H1 (cell line): ENCODE measurements at regions not wholly inside any gene's neighbourhood (a gene's known extent, or its start where the extent isn't known, plus 50 kb on each side); places are given as distances from the start of the nearest gene placed in this dataset.

Experiments
- CTCF ChIA-PET: fragments of 300-600 bp; sonication (Branson Sonifier 250); formaldehyde crosslinking; loops from one replicate; lab custom pipeline; 2021; ENCODE audit not compliant: partially characterized antibody; lab: Charles Lee
- POLR2A ChIA-PET: fragments of 300-600 bp; sonication (Branson Sonifier 250); formaldehyde crosslinking; loops from one replicate; lab custom pipeline; 2021; ENCODE audit warnings: inconsistent platforms; ENCODE audit not compliant: partially characterized antibody; lab: Charles Lee
- DNase-seq, 2 experiments: peaks; one replicate each; pipeline versions ENCODE4 v3.0.0 to v3.0.0-alpha.2; 2010 to 2022; ENCODE audit warnings: low spot score in 2 of 2, low read depth in 1 of 2, mixed read lengths in 1 of 2
- FAIRE-seq: peaks from 2 replicates; lab custom pipeline; 2011; peaks lifted over from hg19 to GRCh38; lab: Jason Lieb, UNC
- H2AFZ ChIP-seq: 2 replicates; pipeline ENCODE4 v1.8.1; 2012; ENCODE audit warnings: low read length, inconsistent platforms
- H2AK5ac ChIP-seq: 2 replicates; pipeline ENCODE4 v1.6.1; 2013; ENCODE audit warnings: low read depth, low read length
- H2BK120ac ChIP-seq: replicated peaks from 2 replicates; pipeline ENCODE3; 2013; ENCODE audit warnings: low read depth, low read length, inconsistent platforms
- H2BK12ac ChIP-seq: 2 replicates; pipeline ENCODE4 v1.6.1; 2013; ENCODE audit warnings: low read depth, low read length
- H2BK15ac ChIP-seq: 2 replicates; pipeline ENCODE4 v1.6.1; 2013; ENCODE audit warnings: low read length
- H2BK20ac ChIP-seq: 2 replicates; pipeline ENCODE4 v1.6.1; 2013; ENCODE audit warnings: low read length
- H2BK5ac ChIP-seq: 2 replicates; pipeline ENCODE4 v1.6.1; 2013; ENCODE audit warnings: low read depth, low read length
- H3K14ac ChIP-seq: 2 replicates; pipeline ENCODE4 v1.6.1; 2013; ENCODE audit warnings: inconsistent platforms; ENCODE audit not compliant: insufficient read length
- H3K18ac ChIP-seq: 2 replicates; pipeline ENCODE4 v1.6.1; 2013; ENCODE audit warnings: low read length; ENCODE audit errors: extremely low read depth
- H3K23ac ChIP-seq: 2 replicates; pipeline ENCODE4 v1.6.1; 2013; ENCODE audit warnings: inconsistent platforms; ENCODE audit not compliant: insufficient read length
- H3K23me2 ChIP-seq: 2 replicates; pipeline ENCODE4 v1.6.1; 2013; ENCODE audit warnings: low read depth, low read length
- H3K27ac ChIP-seq: 2 replicates; pipeline ENCODE4 v1.6.1; 2011; ENCODE audit warnings: low read depth, low read length, inconsistent platforms
- H3K27me3 ChIP-seq, 4 experiments: replicated peaks in 1 of 4; 1 replicate in 1 of 4; 2 replicates in 3 of 4; pipeline versions ENCODE4 v1.6.1 to v1.8.1; 2011 to 2013; ENCODE audit warnings: low read length in 3 of 4, mild to moderate bottlenecking in 3 of 4, inconsistent platforms in 2 of 4, mixed read lengths in 2 of 4, moderate library complexity in 1 of 4; ENCODE audit not compliant: control insufficient read depth in 3 of 4, insufficient read depth in 3 of 4; ENCODE audit errors: extremely low read depth in 1 of 4
- H3K36me3 ChIP-seq, 4 experiments: 2 replicates each; pipeline versions ENCODE4 v1.6.1 to v1.8.1; 2011 to 2013; ENCODE audit warnings: mild to moderate bottlenecking in 4 of 4, low read length in 3 of 4, moderate library complexity in 2 of 4, control low read depth in 1 of 4, inconsistent platforms in 1 of 4; ENCODE audit not compliant: insufficient read depth in 4 of 4, control insufficient read depth in 2 of 4
- H3K4ac ChIP-seq: replicated peaks from 2 replicates; pipeline ENCODE3; 2013; ENCODE audit warnings: low read length, low read depth, mixed read lengths, inconsistent platforms; ENCODE audit not compliant: insufficient read length
- H3K4me1 ChIP-seq, 4 experiments: replicated peaks in 1 of 4; 1 replicate in 1 of 4; 2 replicates in 3 of 4; pipeline versions ENCODE4 v1.6.1 to v1.8.1; 2011 to 2013; ENCODE audit warnings: low read length in 3 of 4, inconsistent platforms in 2 of 4, mixed read lengths in 1 of 4; ENCODE audit not compliant: insufficient read depth in 4 of 4, control insufficient read depth in 3 of 4
- H3K4me2 ChIP-seq, 2 experiments: 2 replicates each; pipeline versions ENCODE4 v1.6.1 to v1.8.1; 2011 to 2013; ENCODE audit warnings: low read depth in 2 of 2, low read length in 2 of 2, control low read depth in 1 of 2, inconsistent platforms in 1 of 2, mild to moderate bottlenecking in 1 of 2; ENCODE audit not compliant: insufficient read depth in 1 of 2
- H3K4me3 ChIP-seq, 4 experiments: fragments of 200-600, 300-600 bp in 1 of 4; sonication (generic), shearing (Covaris generic), sonication (Bioruptor Twin) in 1 of 4; 2 replicates each; pipeline versions ENCODE4 v1.5.1 to v1.8.1; 2011 to 2016; ENCODE audit warnings: low read length in 4 of 4, low read depth in 3 of 4, control low read depth in 2 of 4, inconsistent platforms in 2 of 4, mild to moderate bottlenecking in 2 of 4, mixed read lengths in 1 of 4, moderate library complexity in 1 of 4; ENCODE audit not compliant: insufficient read depth in 2 of 4; ENCODE audit errors: extremely low read depth in 1 of 4
- H3K56ac ChIP-seq: replicated peaks from 2 replicates; pipeline ENCODE3; 2013; ENCODE audit warnings: low read depth, mild to moderate bottlenecking, mixed read lengths, low read length, inconsistent platforms; ENCODE audit not compliant: insufficient read length
- H3K79me1 ChIP-seq: 2 replicates; pipeline ENCODE4 v1.6.1; 2013; ENCODE audit warnings: low read depth, low read length, control low read depth
- H3K79me2 ChIP-seq, 2 experiments: 2 replicates each; pipeline versions ENCODE4 v1.6.1 to v1.8.1; 2012 to 2013; ENCODE audit warnings: low read length in 2 of 2, mild to moderate bottlenecking in 2 of 2, inconsistent platforms in 1 of 2; ENCODE audit not compliant: insufficient read depth in 2 of 2, control insufficient read depth in 1 of 2
- H3K9ac ChIP-seq, 4 experiments: replicated peaks in 1 of 4; 1 replicate in 1 of 4; 2 replicates in 3 of 4; pipeline versions ENCODE4 v1.6.1 to v1.8.1; 2011 to 2013; ENCODE audit warnings: low read depth in 3 of 4, low read length in 3 of 4, control low read depth in 2 of 4, mild to moderate bottlenecking in 2 of 4, moderate library complexity in 2 of 4, inconsistent platforms in 1 of 4; ENCODE audit errors: extremely low read depth in 1 of 4
- H3K9me3 ChIP-seq, 2 experiments: 2 replicates each; pipeline versions ENCODE4 v1.6.1 to v1.8.1; 2012 to 2013; ENCODE audit warnings: mild to moderate bottlenecking in 2 of 2, moderate library complexity in 2 of 2, control low read depth in 1 of 2, inconsistent platforms in 1 of 2, low read depth in 1 of 2, low read length in 1 of 2, mixed read lengths in 1 of 2; ENCODE audit not compliant: insufficient read depth in 2 of 2
- H4K20me1 ChIP-seq, 2 experiments: replicated peaks in 1 of 2; 2 replicates each; pipeline versions ENCODE3 to v1.8.1; 2011 to 2013; ENCODE audit warnings: inconsistent platforms in 2 of 2, low read length in 2 of 2, mild to moderate bottlenecking in 1 of 2; ENCODE audit not compliant: insufficient read depth in 2 of 2, control insufficient read depth in 1 of 2
- H4K5ac ChIP-seq: 2 replicates; pipeline ENCODE4 v1.6.1; 2013; ENCODE audit warnings: low read length, low read depth, mixed read lengths, inconsistent platforms; ENCODE audit not compliant: insufficient read length
- H4K8ac ChIP-seq: 2 replicates; pipeline ENCODE4 v1.8.0; 2013; ENCODE audit warnings: mild to moderate bottlenecking, moderate library complexity, low read length, inconsistent platforms; ENCODE audit not compliant: insufficient read depth; ENCODE audit errors: extremely low read depth
- H4K91ac ChIP-seq: replicated peaks from 2 replicates; pipeline ENCODE3; 2013; ENCODE audit warnings: low read length, mixed read lengths, inconsistent platforms; ENCODE audit not compliant: insufficient read length
- NANOG ChIP-seq: IDR thresholded peaks from 2 replicates; pipeline ENCODE4 v1.6.1; 2011; ENCODE audit warnings: low read length, low read depth, mild to moderate bottlenecking, inconsistent platforms; ENCODE audit not compliant: insufficient read depth, poor library complexity, severe bottlenecking
- RXRA ChIP-seq: IDR thresholded peaks from 2 replicates; pipeline ENCODE4 v1.6.1; 2011; ENCODE audit warnings: low read depth, mild to moderate bottlenecking, low read length, moderate library complexity; ENCODE audit not compliant: insufficient read depth
- SIRT6 ChIP-seq: IDR thresholded peaks from one replicate; pipeline ENCODE4 v1.7.1; 2012; ENCODE audit warnings: low read length, inconsistent platforms
- SP1 ChIP-seq: IDR thresholded peaks from 2 replicates; pipeline ENCODE4 v1.6.1; 2011; ENCODE audit warnings: low read depth, low read length
- TBP ChIP-seq: IDR thresholded peaks from 2 replicates; pipeline ENCODE4 v1.6.1; 2011; ENCODE audit warnings: low read depth, low read length, improper control_type of control experiment
- WGBS, 2 experiments: shearing (Covaris generic) in 1 of 2; methylation state at CpG; one replicate each; pipeline versions ENCODE4 v1.1.6 to v1.1.7; 2013 to 2015; ENCODE audit warnings: low lambda C conversion rate in 2 of 2, mixed read lengths in 2 of 2, inconsistent platforms in 1 of 2, low coverage in 1 of 2, missing lambda C conversion rate in 1 of 2; ENCODE audit not compliant: insufficient replicate concordance in 2 of 2, insufficient coverage in 1 of 2, insufficient read length in 1 of 2; ENCODE audit errors: extremely low coverage in 1 of 2, missing lambda C conversion rate in 1 of 2; 5-methylcytosine and 5-hydroxymethylcytosine counted together
- TF ChIP-seq, protein P1 (sequence below): IDR thresholded peaks from 2 replicates; pipeline ENCODE4 v1.6.1; 2012; ENCODE audit warnings: inconsistent platforms

DNA sequence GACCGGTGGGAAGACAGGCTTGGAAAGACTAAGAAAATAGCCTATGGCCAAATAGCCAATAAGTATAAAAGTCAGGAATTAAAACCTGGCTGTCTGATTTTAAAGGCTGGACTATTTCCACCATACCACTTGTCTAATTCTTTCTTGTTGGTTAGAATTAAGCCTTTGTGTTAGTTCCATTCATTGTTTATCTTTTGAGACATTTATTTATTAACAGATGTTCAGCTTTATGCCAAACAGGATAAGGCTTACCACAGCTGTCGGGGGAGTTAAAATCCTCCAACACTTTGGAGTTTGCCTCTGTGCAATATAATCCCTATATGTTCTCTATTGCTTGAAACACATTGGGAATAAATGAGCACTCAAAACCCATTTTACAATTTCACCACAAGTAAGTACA is 208.3 kb downstream of the TMEM200A start:
- no peaks in the 10 kb centered on the region for H4K20me1 ChIP-seq
- no peak overlapping the region for H4K8ac ChIP-seq
- no peak overlapping the region for H2BK15ac ChIP-seq
- WGBS, 2 experiments = 92% methylated on average over 2 of the region's 2 CpGs; no CpG with 5 or more reads in 1 of the 2 experiments
- no peak for DNase-seq
- no peak overlapping the region for H2BK120ac ChIP-seq
- no peak overlapping the region for H4K5ac ChIP-seq
- no peak overlapping the region for H3K27ac ChIP-seq
- no peaks in the 10 kb centered on the region for H3K79me2 ChIP-seq
- no peak overlapping the region for H3K14ac ChIP-seq
- no peak overlapping the region for H2AK5ac ChIP-seq
- peaks cover 0 to 1% (median 0%) of the 10 kb centered on the region in 4 experiments; a peak in 1 of 7 replicates for H3K27me3 ChIP-seq
- no peak overlapping the region for H3K4me2 ChIP-seq
- no peaks in the 10 kb centered on the region for H3K36me3 ChIP-seq
- H2BK5ac ChIP-seq = no peak overlapping the region
- ChIA-PET CTCF (no interaction called here), POLR2A (no interaction called here)
- H4K91ac ChIP-seq = no peak overlapping the region
- H2BK20ac ChIP-seq = no peak overlapping the region
- no peak overlapping the region for H3K4me3 ChIP-seq
- no peaks in the 10 kb centered on the region for H3K79me1 ChIP-seq
- no peaks in the 10 kb centered on the region for H3K9me3 ChIP-seq
- H2AFZ ChIP-seq = no peak overlapping the region
- no peak overlapping the region for H2BK12ac ChIP-seq
- H3K18ac ChIP-seq = no peak overlapping the region
- H3K23ac ChIP-seq = no peak overlapping the region
- no peak overlapping the region for H3K9ac ChIP-seq
- no peak overlapping the region for H3K56ac ChIP-seq
- H3K4ac ChIP-seq = no peak overlapping the region
- H3K23me2 ChIP-seq = no peaks in the 10 kb centered on the region
- H3K4me1 ChIP-seq = no peaks in the 10 kb centered on the region
- no peak for TF ChIP-seq SP1
- TF ChIP-seq NANOG = no peak
- no peak for TF ChIP-seq RXRA
- TF ChIP-seq, protein P1, sequence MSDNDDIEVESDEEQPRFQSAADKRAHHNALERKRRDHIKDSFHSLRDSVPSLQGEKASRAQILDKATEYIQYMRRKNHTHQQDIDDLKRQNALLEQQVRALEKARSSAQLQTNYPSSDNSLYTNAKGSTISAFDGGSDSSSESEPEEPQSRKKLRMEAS = no peak
- TF ChIP-seq SIRT6 = no peak
- no peak for TF ChIP-seq TBP
- FAIRE-seq = no peak
